IMR-90 (cell line): ENCODE measurements at regions not wholly inside any gene's neighbourhood (a gene's known extent, or its start where the extent isn't known, plus 50 kb on each side); places are given as distances from the start of the nearest gene placed in this dataset.

Experiments
- ATAC-seq: fragments of 200-7000 bp; cut with Tn5 transposase; 2 replicates; pipeline ENCODE4 v1.9.1; 2020; ENCODE audit warnings: low read depth, mild to moderate bottlenecking, moderate library complexity
- BruUV-seq: library from RNA; stranded (reverse); fragments of 400-500 nt; replicated peaks from 2 replicates; lab custom pipeline; 2021; lab: Mats Ljungman, UMichigan
- CTCF ChIA-PET: fragments of 300-600 bp; formaldehyde crosslinking; extraction: SDS; loops from one replicate; lab custom pipeline; 2021; ENCODE audit warnings: antibody characterized with exemption; lab: Yijun Ruan, JAX
- POLR2A ChIA-PET: fragments of 300-600 bp; sonication (Branson Sonifier 250); formaldehyde crosslinking; loops from one replicate; lab custom pipeline; 2022; ENCODE audit warnings: antibody characterized with exemption; ENCODE audit not compliant: unreplicated experiment; lab: Charles Lee
- DNase-seq: peaks from one replicate; pipeline ENCODE4 v3.0.0; 2013
- H2AFZ ChIP-seq: replicated peaks from 2 replicates; pipeline ENCODE3; 2013; ENCODE audit warnings: low read length, mild to moderate bottlenecking; ENCODE audit not compliant: poor library complexity
- H2AK5ac ChIP-seq: 2 replicates; pipeline ENCODE4 v1.6.1; 2013; ENCODE audit warnings: low read depth, low read length, inconsistent platforms
- H2AK9ac ChIP-seq: replicated peaks from 2 replicates; pipeline ENCODE3; 2013; ENCODE audit warnings: mild to moderate bottlenecking, low read depth, low read length, moderate library complexity; ENCODE audit not compliant: poor library complexity
- H2BK120ac ChIP-seq: 2 replicates; pipeline ENCODE4 v1.6.1; 2013; ENCODE audit warnings: low read depth, low read length, inconsistent platforms
- H2BK15ac ChIP-seq: 3 replicates; pipeline ENCODE4 v1.6.1; 2013; ENCODE audit warnings: low read depth, low read length, inconsistent platforms
- H2BK20ac ChIP-seq: 2 replicates; pipeline ENCODE4 v1.6.1; 2013; ENCODE audit warnings: low read depth, mild to moderate bottlenecking, inconsistent platforms, low read length, moderate library complexity
- H2BK5ac ChIP-seq: 2 replicates; pipeline ENCODE4 v1.6.1; 2013; ENCODE audit warnings: mild to moderate bottlenecking, low read depth, low read length, inconsistent platforms; ENCODE audit not compliant: poor library complexity, severe bottlenecking
- H3K14ac ChIP-seq: replicated peaks from 2 replicates; pipeline ENCODE4 v1.6.1; 2013; ENCODE audit warnings: low read depth, low read length, inconsistent platforms
- H3K18ac ChIP-seq: 2 replicates; pipeline ENCODE4 v1.6.1; 2013; ENCODE audit warnings: low read depth, low read length, control low read depth
- H3K23ac ChIP-seq: 2 replicates; pipeline ENCODE4 v1.6.1; 2013; ENCODE audit warnings: low read depth, low read length, inconsistent platforms
- H3K27ac ChIP-seq: 2 replicates; pipeline ENCODE4 v1.5.1; 2013; ENCODE audit warnings: mild to moderate bottlenecking, control low read depth, low read length; ENCODE audit not compliant: insufficient read depth
- H3K27me3 ChIP-seq: 2 replicates; pipeline ENCODE4 v1.6.1; 2013; ENCODE audit warnings: low read length; ENCODE audit not compliant: control insufficient read depth, insufficient read depth
- H3K36me3 ChIP-seq: 2 replicates; pipeline ENCODE4 v1.6.1; 2013; ENCODE audit warnings: low read length, mixed read lengths; ENCODE audit not compliant: control insufficient read depth, insufficient read depth
- H3K4ac ChIP-seq: 2 replicates; pipeline ENCODE4 v1.6.1; 2013; ENCODE audit warnings: low read depth, low read length, inconsistent platforms
- H3K4me1 ChIP-seq: 2 replicates; pipeline ENCODE4 v1.6.1; 2013; ENCODE audit warnings: low read length, mixed read lengths; ENCODE audit not compliant: control insufficient read depth, insufficient read depth
- H3K4me2 ChIP-seq: 2 replicates; pipeline ENCODE4 v1.6.1; 2013; ENCODE audit warnings: low read depth, mild to moderate bottlenecking, control low read depth, low read length, moderate library complexity
- H3K4me3 ChIP-seq: 2 replicates; pipeline ENCODE4 v1.5.1; 2013; ENCODE audit warnings: low read depth, mild to moderate bottlenecking, control low read depth, low read length, moderate library complexity; ENCODE audit not compliant: insufficient read depth
- H3K56ac ChIP-seq: 2 replicates; pipeline ENCODE4 v1.6.1; 2013; ENCODE audit warnings: low read length, inconsistent platforms; ENCODE audit not compliant: insufficient read depth; ENCODE audit errors: extremely low read depth
- H3K79me1 ChIP-seq, 2 experiments: 2 replicates each; pipeline ENCODE4 v1.6.1; 2013; ENCODE audit warnings: low read length in 2 of 2, inconsistent platforms in 1 of 2, low read depth in 1 of 2
- H3K9ac ChIP-seq: 2 replicates; pipeline ENCODE4 v1.6.1; 2013; ENCODE audit warnings: low read depth, low read length, control low read depth
- H3K9me1 ChIP-seq: 2 replicates; pipeline ENCODE4 v1.6.1; 2013; ENCODE audit warnings: low read length, inconsistent platforms; ENCODE audit not compliant: insufficient read depth
- H3K9me3 ChIP-seq: 2 replicates; pipeline ENCODE4 v1.6.1; 2013; ENCODE audit warnings: low read length; ENCODE audit not compliant: control insufficient read depth, insufficient read depth
- H4K20me1 ChIP-seq: 2 replicates; pipeline ENCODE4 v1.6.1; 2013; ENCODE audit warnings: low read length, inconsistent platforms; ENCODE audit not compliant: insufficient read depth
- H4K5ac ChIP-seq: 2 replicates; pipeline ENCODE4 v1.6.1; 2013; ENCODE audit warnings: mild to moderate bottlenecking, low read depth, low read length, control low read depth
- H4K8ac ChIP-seq, 2 experiments: 2 replicates each; pipeline ENCODE4 v1.6.1; 2013; ENCODE audit warnings: low read depth in 2 of 2, low read length in 2 of 2, control low read depth in 1 of 2, inconsistent platforms in 1 of 2
- H4K91ac ChIP-seq: 2 replicates; pipeline ENCODE4 v1.6.1; 2013; ENCODE audit warnings: low read depth, low read length, inconsistent platforms; ENCODE audit not compliant: insufficient read depth
- BHLHE40 ChIP-seq: fragments of 150-350 bp; IDR thresholded peaks from 2 replicates; pipeline ENCODE4 v1.6.1; 2016; ENCODE audit warnings: mild to moderate bottlenecking, low read depth, low read length
- CEBPB ChIP-seq: IDR thresholded peaks from 2 replicates; pipeline ENCODE4 v1.6.1; 2012; ENCODE audit warnings: low read depth, low read length, improper control_type of control experiment
- CHD1 ChIP-seq: IDR thresholded peaks from 2 replicates; pipeline ENCODE4 v1.6.1; 2012; ENCODE audit warnings: low read depth, low read length, improper control_type of control experiment
- ELK1 ChIP-seq: fragments of 150-350 bp; IDR thresholded peaks from 2 replicates; pipeline ENCODE4 v1.6.1; 2016; ENCODE audit warnings: low read depth, mild to moderate bottlenecking, low read length, moderate library complexity, borderline replicate concordance
- FOS ChIP-seq: fragments of 150-350 bp; IDR thresholded peaks from 2 replicates; pipeline ENCODE4 v1.6.1; 2016; ENCODE audit warnings: low read depth, low read length
- MAFK ChIP-seq: IDR thresholded peaks from 2 replicates; pipeline ENCODE4 v1.6.1; 2012; ENCODE audit warnings: low read depth, low read length, improper control_type of control experiment
- MXI1 ChIP-seq: IDR thresholded peaks from 2 replicates; pipeline ENCODE4 v1.6.1; 2012; ENCODE audit warnings: low read depth, mild to moderate bottlenecking, low read length, moderate library complexity, borderline replicate concordance
- NFE2L2 ChIP-seq: fragments of 150-350 bp; IDR thresholded peaks from 2 replicates; pipeline ENCODE4 v1.6.1; 2016; ENCODE audit warnings: low read depth, mild to moderate bottlenecking, low read length
- POLR2A ChIP-seq: IDR thresholded peaks from 2 replicates; pipeline ENCODE4 v1.6.1; 2012; ENCODE audit warnings: mild to moderate bottlenecking, low read depth, low read length
- RAD21 ChIP-seq: IDR thresholded peaks from 2 replicates; pipeline ENCODE4 v1.6.1; 2012; ENCODE audit warnings: low read length, improper control_type of control experiment
- USF2 ChIP-seq: fragments of 150-350 bp; IDR thresholded peaks from 2 replicates; pipeline ENCODE4 v1.6.1; 2017; ENCODE audit warnings: mild to moderate bottlenecking, antibody characterized with exemption, low read length, low read depth
- WGBS, 2 experiments: methylation state at CpG; one replicate each; pipeline versions ENCODE4 v1.1.5 to v1.1.7; 2013; ENCODE audit warnings: missing lambda C conversion rate in 2 of 2; ENCODE audit not compliant: insufficient read length in 1 of 2; ENCODE audit errors: extremely low coverage in 2 of 2; 5-methylcytosine and 5-hydroxymethylcytosine counted together
- dilution Hi-C: fragments of 300-500 bp; cut with HindIII; formaldehyde crosslinking; loops from one replicate; pipeline ENCODE4 v1.14.3; 2018; ENCODE audit warnings: low sequenced_read_pairs; ENCODE audit not compliant: unreplicated experiment
- in situ Hi-C: fragments of 300-500 bp; cut with MboI; formaldehyde crosslinking; loops from 3 replicates; pipeline ENCODE4 v1.14.3; 2019; ENCODE audit warnings: low sequenced_read_pairs, inconsistent platforms, mixed read lengths
- intact Hi-C: fragments of 100-400 bp; cut with micrococcal nuclease; formaldehyde crosslinking; loops from 2 replicates; pipeline ENCODE4 v1.10.0; 2022

GRCh38 chr10:29701306-29701705, 66.5 kb upstream of the SVIL start:
- Histone ChIP-seq H3K56ac (no peak overlapping the region), H2BK120ac (no peak overlapping the region), H3K4me2 (no peak overlapping the region), H4K8ac (no peak overlapping the region), H3K9me1 (peaks cover 13% of the 10 kb centered on the region), H2AK5ac (no peak overlapping the region), H3K9ac (no peak overlapping the region), H3K36me3 (0 out of 2 replicates have a peak, but pooled peaks cover 2% of the 10 kb centered on the region), H3K27ac (no peak overlapping the region), H2BK5ac (no peak overlapping the region), H4K20me1 (peaks cover 33% of the 10 kb centered on the region), H3K4me3 (no peak overlapping the region), H3K18ac (no peak overlapping the region), H3K23ac (no peak overlapping the region), H2AFZ (no peak overlapping the region), H3K9me3 (no peaks in the 10 kb centered on the region), H3K27me3 (no peaks in the 10 kb centered on the region), H2BK20ac (no peak overlapping the region), H2AK9ac (no peak overlapping the region), H4K5ac (no peak overlapping the region), H4K91ac (no peak overlapping the region), H3K4me1 (peaks cover 7% of the 10 kb centered on the region; the same call in 1 of the 2 replicates), H3K4ac (no peak overlapping the region), H2BK15ac (no peak overlapping the region), H3K79me1 (peaks cover 20 to 47% of the 10 kb centered on the region in 2 experiments), H3K14ac (no peak overlapping the region)
- TF ChIP-seq MAFK = no peak
- no peak for TF ChIP-seq NFE2L2
- no peak for TF ChIP-seq POLR2A
- no peak for TF ChIP-seq BHLHE40
- no peak for TF ChIP-seq FOS
- no peak for TF ChIP-seq RAD21
- no peak for TF ChIP-seq USF2
- TF ChIP-seq CHD1 = no peak
- TF ChIP-seq ELK1 = no peak
- no peak for TF ChIP-seq MXI1
- TF ChIP-seq CEBPB = no peak
- CTCF ChIA-PET = no interaction called here
- dilution Hi-C loops (no loop called here), in situ Hi-C loops (no loop called here), intact Hi-C loops (no loop called here)
- POLR2A ChIA-PET = no interaction called here
- DNase-seq (no peak), ATAC-seq (no peak)
- no TSS peak for BruUV-seq
- WGBS, 2 experiments = no CpG with 5 or more reads among the region's 1 CpG
